Lung (tissue), 11 donors: ENCODE measurements at regions not wholly inside any gene's neighbourhood (a gene's known extent, or its start where the extent isn't known, plus 50 kb on each side); places are given as distances from the start of the nearest gene placed in this dataset.

Source experiments
- ATAC-seq: fragments of 200-7000 bp; cut with Tn5 transposase; one replicate; pipeline ENCODE4 v1.9.1; 2020; ENCODE audit warnings: moderate number of reproducible peaks; ENCODE audit not compliant: insufficient read depth, low FRiP score
- DNase-seq, 3 donors: peaks; one replicate each; pipeline ENCODE4 v3.0.0-alpha.2; 2013 to 2017
- H3K27ac ChIP-seq, 2 donors: one replicate each; pipeline ENCODE4 v1.5.1; 2013; ENCODE audit warnings: mild to moderate bottlenecking in 2 of 2, moderate library complexity in 2 of 2, control low read depth in 1 of 2, inconsistent platforms in 1 of 2, low read depth in 1 of 2, low read length in 1 of 2
- H3K27me3 ChIP-seq, 3 donors: one replicate each; pipeline ENCODE4 v1.5.1; 2013; ENCODE audit warnings: low read length in 2 of 3; ENCODE audit not compliant: control insufficient read depth in 3 of 3, insufficient read depth in 3 of 3
- H3K36me3 ChIP-seq, 4 donors: one replicate each; pipeline ENCODE4 v1.5.1; 2013; ENCODE audit warnings: low read length in 4 of 4, mild to moderate bottlenecking in 1 of 4, moderate library complexity in 1 of 4; ENCODE audit not compliant: control insufficient read depth in 4 of 4, insufficient read depth in 4 of 4
- H3K4me1 ChIP-seq, 5 donors: one replicate each; pipeline ENCODE4 v1.5.1; 2013; ENCODE audit warnings: low read length in 5 of 5, mild to moderate bottlenecking in 2 of 5, moderate library complexity in 1 of 5; ENCODE audit not compliant: control insufficient read depth in 5 of 5, insufficient read depth in 5 of 5
- H3K4me3 ChIP-seq: one replicate; pipeline ENCODE4 v1.5.1; 2013; ENCODE audit warnings: mild to moderate bottlenecking, control low read depth, moderate library complexity
- H3K9ac ChIP-seq, 2 donors: one replicate each; pipeline ENCODE4 v1.5.1; 2013; ENCODE audit warnings: low read length in 2 of 2, control low read depth in 1 of 2; ENCODE audit not compliant: insufficient read depth in 1 of 2
- H3K9me3 ChIP-seq, 4 donors: one replicate each; pipeline ENCODE4 v1.5.1; 2013; ENCODE audit warnings: low read length in 3 of 4, mild to moderate bottlenecking in 1 of 4, moderate library complexity in 1 of 4; ENCODE audit not compliant: control insufficient read depth in 4 of 4, insufficient read depth in 3 of 4
- CTCF ChIP-seq: IDR thresholded peaks from 2 replicates; pipeline ENCODE4 v1.5.1; 2012; ENCODE audit warnings: mild to moderate bottlenecking; ENCODE audit errors: control extremely low read depth, extremely low read depth
- WGBS, 2 donors: extraction: QIAGEN DNeasy Blood & Tissue Kit; methylation state at CpG; one replicate each; pipeline ENCODE4 v1.1.7; 2013; 5-methylcytosine and 5-hydroxymethylcytosine counted together
- donor health status: control.
- donor health status: control.
- donor health status: Bipolar disorder and iron deficiency.
- donor health status: healthy.
- donor health status: DM: yes; HTN: yes; CAD: no.

GRCh38 chr5:139741823-139742172, 53.8 kb upstream of the PSD2 start:
- H3K4me3 ChIP-seq, result no peak overlapping the region
- H3K27me3 ChIP-seq, result peaks cover 0 to 5% (median 5%) of the 10 kb centered on the region in 3 donors
- TF ChIP-seq CTCF, result no peak
- WGBS, 2 donors, result 80 to 92% methylated on average over 3 of the region's 3 CpGs
- H3K36me3 ChIP-seq, result no peaks in the 10 kb centered on the region
- no peak overlapping the region for H3K9ac ChIP-seq
- no peak for ATAC-seq
- no peak overlapping the region for H3K27ac ChIP-seq
- H3K9me3 ChIP-seq, result peaks cover 0 to 3% (median 0%) of the 10 kb centered on the region in 4 donors
- peaks cover 0 to 18% (median 7%) of the 10 kb centered on the region in 5 donors for H3K4me1 ChIP-seq
- DNase-seq, result no peak

GRCh38 chr5:139742173-139742903, 53.3 kb upstream of the PSD2 start:
- ATAC-seq, result no peak
- H3K27me3 ChIP-seq, result peaks cover 0 to 11% (median 8%) of the 10 kb centered on the region in 3 donors
- H3K36me3 ChIP-seq, result no peaks in the 10 kb centered on the region
- H3K9ac ChIP-seq, result no peak overlapping the region
- 89 to 92% methylated on average over 14 of the region's 14 CpGs for WGBS, 2 donors
- H3K9me3 ChIP-seq, result peaks cover 0 to 3% (median 0%) of the 10 kb centered on the region in 4 donors
- H3K27ac ChIP-seq, result no peak overlapping the region
- H3K4me1 ChIP-seq, result peaks cover 0 to 24% (median 13%) of the 10 kb centered on the region in 5 donors
- no peak for TF ChIP-seq CTCF
- H3K4me3 ChIP-seq, result no peak overlapping the region
- no peak for DNase-seq

DNA sequence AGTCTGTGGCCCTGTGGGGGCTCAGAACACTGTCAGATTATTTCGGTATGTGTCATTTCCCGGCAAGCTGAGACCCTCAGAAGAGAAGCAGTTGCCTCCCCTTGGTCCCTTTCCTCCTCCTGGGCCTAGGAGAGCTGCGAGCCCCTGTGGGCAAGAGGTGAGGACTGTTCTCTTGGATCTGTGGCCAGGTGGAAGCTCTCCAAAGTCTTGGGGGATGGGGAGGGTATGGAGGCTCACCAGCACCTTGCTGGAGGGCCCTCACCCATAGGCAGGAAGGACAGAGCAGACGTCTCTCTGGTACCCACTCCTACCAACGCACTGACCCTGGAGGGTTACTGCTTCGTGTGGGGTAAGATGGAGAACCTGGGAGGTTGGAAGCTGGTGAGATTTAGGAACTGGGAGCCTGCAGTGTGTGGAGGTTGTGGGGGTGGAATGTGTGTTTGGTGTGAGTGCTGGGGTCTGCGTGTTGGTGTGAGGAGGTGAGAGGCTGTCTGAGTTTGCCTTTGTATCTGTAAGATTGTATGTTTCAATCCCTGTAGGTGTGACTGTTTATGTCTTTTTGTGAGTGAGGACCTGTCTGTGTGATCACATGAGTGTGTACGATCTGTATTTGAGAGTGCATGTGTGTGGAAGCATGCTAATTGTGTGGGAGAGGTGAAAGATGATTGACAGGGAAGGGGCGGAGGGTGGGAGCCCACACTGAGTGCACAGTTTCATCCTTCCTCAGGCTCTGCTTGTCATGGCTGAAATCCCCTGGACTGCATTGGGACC, 52.4 kb upstream of the PSD2 start:
- no peak for ATAC-seq
- 82 to 91% methylated on average over 9 of the region's 9 CpGs for WGBS, 2 donors
- H3K9ac ChIP-seq, result no peak overlapping the region
- no peak overlapping the region for H3K4me3 ChIP-seq
- H3K36me3 ChIP-seq, result no peaks in the 10 kb centered on the region
- peaks cover 0 to 3% (median 0%) of the 10 kb centered on the region in 4 donors for H3K9me3 ChIP-seq
- H3K27me3 ChIP-seq, result peaks cover 0 to 19% (median 14%) of the 10 kb centered on the region in 3 donors
- no peak overlapping the region for H3K27ac ChIP-seq
- DNase-seq, result no peak
- no peak for TF ChIP-seq CTCF
- H3K4me1 ChIP-seq, result peaks cover 0 to 32% (median 20%) of the 10 kb centered on the region in 5 donors
